Activated CD4-positive, CD25-positive, alpha-beta regulatory T cell treated with anti-CD3 and anti-CD28 coated beads, Interleukin-2, amount 50 U/mL, for 72 hours (primary cell): ENCODE measurements at regions not wholly inside any gene's neighbourhood (a gene's known extent, or its start where the extent isn't known, plus 50 kb on each side); places are given as distances from the start of the nearest gene placed in this dataset.
"Not testable (repeated sequence)": the region's sequence is repeated elsewhere in the genome, so short reads cannot be mapped to it uniquely, and the experiment has no call there.

Source experiments
- DNase-seq: peaks from one replicate; pipeline ENCODE4 v3.0.0; 2021

- DNase-seq, result no peak
Observed at GRCh38 chr9:78680196-78680595, 383.3 kb downstream of the PSAT1 start.

GRCh38 chr9:78682216-78682615, 385.3 kb downstream of the PSAT1 start:
- no peak for DNase-seq

- DNase-seq, result no peak
Observed at GRCh38 chr9:78685471-78685870, 388.5 kb downstream of the PSAT1 start.

GRCh38 chr9:78688796-78689195, 391.9 kb downstream of the PSAT1 start:
- DNase-seq, result no peak

GRCh38 chr9:78691542-78691941, 394.6 kb downstream of the PSAT1 start:
- no peak for DNase-seq

GRCh38 chr9:78692871-78693270, 395.9 kb downstream of the PSAT1 start:
- DNase-seq, result no peak

GRCh38 chr9:78694974-78695373, 398.0 kb downstream of the PSAT1 start:
- no peak for DNase-seq

- DNase-seq, result no peak
Observed at GRCh38 chr9:78695519-78695918, 398.6 kb downstream of the PSAT1 start.

- no peak for DNase-seq
Observed at GRCh38 chr9:78697618-78698017, 400.7 kb downstream of the PSAT1 start.

GRCh38 chr9:78698371-78698770, 401.4 kb downstream of the PSAT1 start:
- no peak for DNase-seq

GRCh38 chr9:78699217-78699616, 402.3 kb downstream of the PSAT1 start:
- DNase-seq, result not testable (repeated sequence)

GRCh38 chr9:78704153-78704552, 407.2 kb downstream of the PSAT1 start:
- DNase-seq, result not testable (repeated sequence)

GRCh38 chr9:78707080-78707479, 410.2 kb downstream of the PSAT1 start:
- no peak for DNase-seq

- DNase-seq, result no peak
Observed at GRCh38 chr9:78707481-78707991, 410.6 kb downstream of the PSAT1 start.

- no peak for DNase-seq
Observed at GRCh38 chr9:78712903-78713613, 416.1 kb downstream of the PSAT1 start.

- no peak for DNase-seq
Observed at GRCh38 chr9:78713614-78714405, 416.9 kb downstream of the PSAT1 start.

GRCh38 chr9:78714576-78714975, 417.7 kb downstream of the PSAT1 start:
- no peak for DNase-seq

- DNase-seq, result not testable (repeated sequence)
Observed at GRCh38 chr9:78719029-78719428, 422.1 kb downstream of the PSAT1 start.

GRCh38 chr9:78724896-78725295, 428.0 kb downstream of the PSAT1 start:
- DNase-seq, result no peak

GRCh38 chr9:78725503-78725902, 428.6 kb downstream of the PSAT1 start:
- DNase-seq, result no peak

- no peak for DNase-seq
Observed at GRCh38 chr9:78745331-78745730, 448.4 kb downstream of the PSAT1 start.

- no peak for DNase-seq
Observed at GRCh38 chr9:78746010-78746409, 449.1 kb downstream of the PSAT1 start.

- no peak for DNase-seq
Observed at GRCh38 chr9:78753039-78753438, 456.1 kb downstream of the PSAT1 start.

GRCh38 chr9:78756813-78757510, 460.0 kb downstream of the PSAT1 start:
- DNase-seq, result no peak
